Neural progenitor cell (in vitro differentiated cells): ENCODE measurements at regions not wholly inside any gene's neighbourhood (a gene's known extent, or its start where the extent isn't known, plus 50 kb on each side); places are given as distances from the start of the nearest gene placed in this dataset.

Source experiments
- DNase-seq: peaks from one replicate; pipeline ENCODE4 v3.0.0-alpha.2; 2016; ENCODE audit warnings: low spot score
- H2AFZ ChIP-seq: fragments of 200-600 bp; sonication (generic); replicated peaks from 2 replicates; pipeline ENCODE4 v1.6.1; 2016; ENCODE audit warnings: antibody characterized with exemption
- H3F3A ChIP-seq: fragments of 200-600 bp; sonication (generic); 2 replicates; pipeline ENCODE4 v1.6.1; 2016; ENCODE audit warnings: antibody characterized with exemption, low read depth
- H3K27ac ChIP-seq: fragments of 200-600 bp; sonication (generic); 2 replicates; pipeline ENCODE4 v1.5.1; 2016; ENCODE audit warnings: mild to moderate bottlenecking
- H3K27me3 ChIP-seq: fragments of 200-600 bp; sonication (generic); 2 replicates; pipeline ENCODE4 v1.6.1; 2016; ENCODE audit warnings: mild to moderate bottlenecking, moderate library complexity
- H3K36me3 ChIP-seq: fragments of 200-600 bp; sonication (generic); 2 replicates; pipeline ENCODE4 v1.5.1; 2016
- H3K4me1 ChIP-seq: fragments of 200-600 bp; sonication (generic); 2 replicates; pipeline ENCODE4 v1.6.1; 2016; ENCODE audit warnings: mixed run types
- H3K4me2 ChIP-seq: fragments of 200-600 bp; sonication (generic); 2 replicates; pipeline ENCODE4 v1.6.1; 2016
- H3K4me3 ChIP-seq: fragments of 200-600 bp; sonication (generic); 2 replicates; pipeline ENCODE4 v1.5.1; 2016
- H3K79me2 ChIP-seq: fragments of 200-600 bp; sonication (generic); 2 replicates; pipeline ENCODE4 v1.6.1; 2016; ENCODE audit warnings: low read depth
- H3K9ac ChIP-seq: fragments of 200-600 bp; sonication (generic); 2 replicates; pipeline ENCODE4 v1.6.1; 2016
- H3K9me3 ChIP-seq: fragments of 200-600 bp; sonication (generic); 2 replicates; pipeline ENCODE4 v1.5.1; 2016; ENCODE audit warnings: low read depth
- H4K20me1 ChIP-seq: fragments of 200-600 bp; sonication (generic); 2 replicates; pipeline ENCODE4 v1.6.1; 2016; ENCODE audit warnings: low read depth
- H3K27ac Mint-ChIP-seq: 3 replicates; pipeline ENCODE4 v1.8.0; 2021; ENCODE audit warnings: mixed read lengths
- H3K27me3 Mint-ChIP-seq: 2 replicates; pipeline ENCODE4 v1.8.0; 2022; ENCODE audit warnings: low read depth, mild to moderate bottlenecking, inconsistent platforms, moderate library complexity, mixed read lengths; ENCODE audit not compliant: insufficient read depth
- H3K36me3 Mint-ChIP-seq: 3 replicates; pipeline ENCODE4 v1.8.0; 2021; ENCODE audit warnings: mixed read lengths
- H3K4me1 Mint-ChIP-seq: 3 replicates; pipeline ENCODE4 v1.8.0; 2021; ENCODE audit warnings: mixed read lengths
- H3K4me3 Mint-ChIP-seq: 3 replicates; pipeline ENCODE4 v1.8.0; 2021; ENCODE audit warnings: mild to moderate bottlenecking, moderate library complexity, mixed read lengths
- H3K9me3 Mint-ChIP-seq: 3 replicates; pipeline ENCODE4 v1.8.0; 2020; ENCODE audit warnings: mixed read lengths
- EZH2 ChIP-seq: fragments of 200-600 bp; sonication (generic); IDR thresholded peaks from 2 replicates; pipeline ENCODE4 v1.6.1; 2017; ENCODE audit warnings: antibody characterized with exemption, mild to moderate bottlenecking, moderate library complexity
- EZH2phosphoT487 ChIP-seq: fragments of 200-600 bp; sonication (generic); IDR thresholded peaks from 2 replicates; pipeline ENCODE4 v1.6.1; 2017; ENCODE audit warnings: antibody characterized with exemption
- TF ChIP-seq, protein P1 (sequence below): fragments of 200-600 bp; sonication (generic); IDR thresholded peaks from 2 replicates; pipeline ENCODE4 v1.5.1; 2017; ENCODE audit warnings: antibody characterized with exemption, mild to moderate bottlenecking

DNA sequence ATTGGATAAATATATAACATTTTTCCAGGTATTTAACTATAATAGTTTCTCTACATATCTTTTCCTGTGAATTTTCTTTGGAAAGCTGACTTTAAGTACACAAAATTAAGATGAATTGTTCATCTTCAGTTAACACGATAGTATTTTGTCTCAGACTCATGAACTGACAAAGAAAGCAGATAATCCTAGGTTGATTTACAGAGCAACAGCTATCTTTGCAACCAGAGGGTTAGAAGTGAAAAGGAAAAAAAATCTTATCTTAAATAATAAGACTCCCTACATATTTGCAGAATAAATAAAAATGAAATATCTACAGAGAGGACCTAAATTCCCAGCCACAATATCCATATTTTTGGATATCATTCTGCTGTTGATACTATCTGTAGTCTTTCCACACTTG, 350.2 kb upstream of the GRM7 start:
- DNase-seq, result no peak
- no peak overlapping the region for H3K4me3 ChIP-seq

GRCh38 chr3:6512172-6512800, 348.6 kb upstream of the GRM7 start:
- Histone ChIP-seq H3K27me3 (no peaks in the 10 kb centered on the region), H4K20me1 (no peaks in the 10 kb centered on the region), H3K4me2 (no peak overlapping the region), H3K79me2 (no peaks in the 10 kb centered on the region), H3F3A (no peaks in the 10 kb centered on the region), H3K9ac (no peak overlapping the region), H3K36me3 (no peaks in the 10 kb centered on the region), H3K9me3 (no peaks in the 10 kb centered on the region), H3K4me3 (no peak overlapping the region), H3K27ac (no peak overlapping the region), H3K4me1 (no peaks in the 10 kb centered on the region), H2AFZ (no peak overlapping the region)
- Mint-ChIP-seq H3K4me3 (no peak overlapping the region), H3K36me3 (no peaks in the 10 kb centered on the region), H3K9me3 (no peaks in the 10 kb centered on the region), H3K27me3 (peaks cover 2% of the 10 kb centered on the region), H3K27ac (no peak overlapping the region), H3K4me1 (no peaks in the 10 kb centered on the region)
- DNase-seq, result no peak
- no peak for TF ChIP-seq EZH2phosphoT487
- TF ChIP-seq EZH2, result no peak
- TF ChIP-seq, protein P1, sequence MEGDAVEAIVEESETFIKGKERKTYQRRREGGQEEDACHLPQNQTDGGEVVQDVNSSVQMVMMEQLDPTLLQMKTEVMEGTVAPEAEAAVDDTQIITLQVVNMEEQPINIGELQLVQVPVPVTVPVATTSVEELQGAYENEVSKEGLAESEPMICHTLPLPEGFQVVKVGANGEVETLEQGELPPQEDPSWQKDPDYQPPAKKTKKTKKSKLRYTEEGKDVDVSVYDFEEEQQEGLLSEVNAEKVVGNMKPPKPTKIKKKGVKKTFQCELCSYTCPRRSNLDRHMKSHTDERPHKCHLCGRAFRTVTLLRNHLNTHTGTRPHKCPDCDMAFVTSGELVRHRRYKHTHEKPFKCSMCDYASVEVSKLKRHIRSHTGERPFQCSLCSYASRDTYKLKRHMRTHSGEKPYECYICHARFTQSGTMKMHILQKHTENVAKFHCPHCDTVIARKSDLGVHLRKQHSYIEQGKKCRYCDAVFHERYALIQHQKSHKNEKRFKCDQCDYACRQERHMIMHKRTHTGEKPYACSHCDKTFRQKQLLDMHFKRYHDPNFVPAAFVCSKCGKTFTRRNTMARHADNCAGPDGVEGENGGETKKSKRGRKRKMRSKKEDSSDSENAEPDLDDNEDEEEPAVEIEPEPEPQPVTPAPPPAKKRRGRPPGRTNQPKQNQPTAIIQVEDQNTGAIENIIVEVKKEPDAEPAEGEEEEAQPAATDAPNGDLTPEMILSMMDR, result no peak

More for the DNA sequence above, 350.2 kb upstream of the GRM7 start:
- Histone ChIP-seq H3K79me2 (no peaks in the 10 kb centered on the region), H3F3A (no peaks in the 10 kb centered on the region), H3K4me1 (no peaks in the 10 kb centered on the region), H3K9me3 (no peaks in the 10 kb centered on the region), H2AFZ (no peak overlapping the region), H3K27ac (no peak overlapping the region), H3K36me3 (no peaks in the 10 kb centered on the region), H3K27me3 (no peaks in the 10 kb centered on the region), H4K20me1 (no peaks in the 10 kb centered on the region), H3K4me2 (no peak overlapping the region), H3K9ac (no peak overlapping the region)
- no peak overlapping the region for H3K27ac Mint-ChIP-seq
- no peaks in the 10 kb centered on the region for H3K4me1 Mint-ChIP-seq
- H3K27me3 Mint-ChIP-seq, result peaks cover 2% of the 10 kb centered on the region
- no peaks in the 10 kb centered on the region for H3K36me3 Mint-ChIP-seq
- no peaks in the 10 kb centered on the region for H3K9me3 Mint-ChIP-seq
- no peak overlapping the region for H3K4me3 Mint-ChIP-seq
- no peak for TF ChIP-seq EZH2phosphoT487

DNA sequence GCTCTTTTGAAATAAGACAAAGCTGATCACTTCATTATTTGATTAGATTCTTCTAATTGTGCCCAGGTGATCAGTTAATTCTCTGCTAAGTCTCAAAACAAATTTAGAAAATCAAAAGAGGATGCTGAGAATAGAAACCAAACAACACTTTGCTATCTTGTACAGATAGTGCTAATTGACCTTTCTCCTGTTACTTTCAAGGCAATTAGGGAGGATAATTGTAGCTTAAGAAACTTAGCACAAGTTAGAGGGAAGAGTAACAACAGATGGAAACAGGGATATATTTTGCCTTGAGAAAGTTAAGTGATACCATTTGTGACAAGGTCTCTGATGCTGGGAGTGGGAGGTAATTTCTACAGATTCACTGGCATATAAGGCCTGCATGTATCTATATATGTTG, 344.8 kb upstream of the GRM7 start:
- TF ChIP-seq, protein P1, result no peak
- TF ChIP-seq EZH2phosphoT487 (no peak), EZH2 (no peak)
- Mint-ChIP-seq H3K4me3 (no peak overlapping the region), H3K36me3 (no peaks in the 10 kb centered on the region)

DNA sequence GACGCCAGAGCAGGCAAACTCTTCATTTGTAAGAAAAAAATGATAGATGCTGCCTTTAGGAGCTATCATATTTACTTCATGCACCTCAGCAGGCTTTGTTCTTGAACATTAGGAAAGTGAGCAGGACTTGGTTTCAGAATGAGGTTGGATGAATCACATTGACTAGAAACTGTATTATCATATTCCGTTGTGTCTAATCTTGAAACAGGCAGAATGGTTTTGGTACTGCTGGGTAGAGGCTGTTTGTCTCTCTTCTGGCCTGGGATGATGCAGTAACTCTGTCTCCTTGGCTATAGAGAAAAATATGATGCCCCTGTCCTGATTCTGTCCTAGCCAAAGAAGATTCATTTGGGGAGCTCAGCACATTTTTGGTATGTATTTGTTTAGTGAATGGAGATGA, 344.2 kb upstream of the GRM7 start:
- no peaks in the 10 kb centered on the region for H3F3A ChIP-seq
- no peaks in the 10 kb centered on the region for H3K9me3 ChIP-seq
- H3K79me2 ChIP-seq, result no peaks in the 10 kb centered on the region

More for the DNA sequence above, 344.8 kb upstream of the GRM7 start:
- H3K4me3 ChIP-seq, result no peak overlapping the region
- no peaks in the 10 kb centered on the region for H3K4me1 ChIP-seq
- no peaks in the 10 kb centered on the region for H4K20me1 ChIP-seq
- Mint-ChIP-seq H3K4me1 (no peaks in the 10 kb centered on the region), H3K27ac (no peak overlapping the region), H3K9me3 (peaks cover 3% of the 10 kb centered on the region), H3K27me3 (peaks cover 2% of the 10 kb centered on the region)
- H3K9me3 ChIP-seq, result no peaks in the 10 kb centered on the region
- no peak overlapping the region for H2AFZ ChIP-seq
- H3K9ac ChIP-seq, result no peak overlapping the region
- no peak overlapping the region for H3K27ac ChIP-seq
- H3K27me3 ChIP-seq, result no peaks in the 10 kb centered on the region
- no peaks in the 10 kb centered on the region for H3K36me3 ChIP-seq
- H3F3A ChIP-seq, result no peaks in the 10 kb centered on the region
- no peaks in the 10 kb centered on the region for H3K79me2 ChIP-seq
- no peak overlapping the region for H3K4me2 ChIP-seq
- DNase-seq, result no peak

More for the DNA sequence above, 344.2 kb upstream of the GRM7 start:
- Histone ChIP-seq H3K4me1 (no peaks in the 10 kb centered on the region), H4K20me1 (no peaks in the 10 kb centered on the region), H3K9ac (no peak overlapping the region), H2AFZ (no peak overlapping the region), H3K27ac (no peak overlapping the region), H3K4me3 (no peak overlapping the region), H3K27me3 (no peaks in the 10 kb centered on the region), H3K36me3 (no peaks in the 10 kb centered on the region), H3K4me2 (no peak overlapping the region)
- Mint-ChIP-seq H3K27ac (no peak overlapping the region), H3K4me3 (no peak overlapping the region), H3K9me3 (peaks cover 3% of the 10 kb centered on the region), H3K27me3 (peaks cover 2% of the 10 kb centered on the region), H3K36me3 (no peaks in the 10 kb centered on the region), H3K4me1 (no peaks in the 10 kb centered on the region)
- no peak for DNase-seq
- TF ChIP-seq, protein P1, result no peak
- TF ChIP-seq EZH2, result no peak
- TF ChIP-seq EZH2phosphoT487, result no peak
